Retinal pigment epithelial cell (primary cell): ENCODE measurements at regions not wholly inside any gene's neighbourhood (a gene's known extent, or its start where the extent isn't known, plus 50 kb on each side); places are given as distances from the start of the nearest gene placed in this dataset.

ENCODE experiments used
- DNase-seq: peaks from one replicate; pipeline ENCODE4 v3.0.0-alpha.2; 2010; ENCODE audit warnings: low read depth
- H3K4me3 ChIP-seq: 2 replicates; pipeline ENCODE4 v1.5.1; 2011; ENCODE audit warnings: mild to moderate bottlenecking, low read length, control low read depth, moderate library complexity
- TF ChIP-seq, protein P1 (sequence below): conservative IDR thresholded peaks from 2 replicates; pipeline ENCODE4 v1.5.1; 2011; ENCODE audit warnings: low read depth, low read length, control low read depth, inconsistent platforms

GRCh38 chr7:135843214-135843613 is 94.6 kb upstream of the FAM180A start:
- H3K4me3 ChIP-seq = no peak overlapping the region
- no peak for DNase-seq
- TF ChIP-seq, protein P1, sequence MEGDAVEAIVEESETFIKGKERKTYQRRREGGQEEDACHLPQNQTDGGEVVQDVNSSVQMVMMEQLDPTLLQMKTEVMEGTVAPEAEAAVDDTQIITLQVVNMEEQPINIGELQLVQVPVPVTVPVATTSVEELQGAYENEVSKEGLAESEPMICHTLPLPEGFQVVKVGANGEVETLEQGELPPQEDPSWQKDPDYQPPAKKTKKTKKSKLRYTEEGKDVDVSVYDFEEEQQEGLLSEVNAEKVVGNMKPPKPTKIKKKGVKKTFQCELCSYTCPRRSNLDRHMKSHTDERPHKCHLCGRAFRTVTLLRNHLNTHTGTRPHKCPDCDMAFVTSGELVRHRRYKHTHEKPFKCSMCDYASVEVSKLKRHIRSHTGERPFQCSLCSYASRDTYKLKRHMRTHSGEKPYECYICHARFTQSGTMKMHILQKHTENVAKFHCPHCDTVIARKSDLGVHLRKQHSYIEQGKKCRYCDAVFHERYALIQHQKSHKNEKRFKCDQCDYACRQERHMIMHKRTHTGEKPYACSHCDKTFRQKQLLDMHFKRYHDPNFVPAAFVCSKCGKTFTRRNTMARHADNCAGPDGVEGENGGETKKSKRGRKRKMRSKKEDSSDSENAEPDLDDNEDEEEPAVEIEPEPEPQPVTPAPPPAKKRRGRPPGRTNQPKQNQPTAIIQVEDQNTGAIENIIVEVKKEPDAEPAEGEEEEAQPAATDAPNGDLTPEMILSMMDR = no peak

DNA sequence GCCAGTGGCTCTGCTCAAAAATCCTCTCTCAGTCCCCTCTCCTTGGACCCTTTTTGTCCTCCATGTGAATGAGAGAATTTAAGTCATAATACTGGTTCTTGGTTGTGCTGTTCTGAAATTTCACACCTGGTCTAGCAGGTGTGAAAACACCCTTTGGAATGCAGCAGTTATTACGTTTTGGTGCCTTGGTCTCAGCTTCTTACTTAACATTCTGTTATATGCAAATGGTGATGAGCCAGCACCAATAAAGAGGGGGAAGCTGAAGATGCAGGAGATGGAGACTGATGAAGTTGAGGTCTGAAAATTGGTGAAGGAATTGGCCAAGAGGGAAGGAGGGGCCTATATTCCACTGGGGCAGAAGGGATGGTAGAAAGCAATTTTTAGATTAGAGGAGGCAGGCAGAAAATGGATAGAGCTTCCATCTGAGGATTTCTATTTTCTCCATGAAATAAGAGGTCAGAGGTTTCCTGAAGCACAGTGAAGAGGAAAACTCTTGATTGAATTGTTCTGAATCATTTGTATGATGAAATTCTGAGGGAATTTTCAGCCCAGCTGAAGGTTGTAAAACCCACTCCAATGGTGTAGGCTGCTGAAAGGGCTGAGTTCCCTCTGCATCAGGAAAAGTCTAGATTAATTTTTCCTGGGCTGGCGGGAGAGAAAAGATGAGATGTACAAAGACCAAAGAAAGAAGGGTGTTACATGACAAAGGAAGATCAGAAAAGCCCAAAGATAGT is 94.0 kb upstream of the FAM180A start:
- TF ChIP-seq, protein P1 = no peak
- no peak for DNase-seq
- H3K4me3 ChIP-seq = no peak overlapping the region

DNA sequence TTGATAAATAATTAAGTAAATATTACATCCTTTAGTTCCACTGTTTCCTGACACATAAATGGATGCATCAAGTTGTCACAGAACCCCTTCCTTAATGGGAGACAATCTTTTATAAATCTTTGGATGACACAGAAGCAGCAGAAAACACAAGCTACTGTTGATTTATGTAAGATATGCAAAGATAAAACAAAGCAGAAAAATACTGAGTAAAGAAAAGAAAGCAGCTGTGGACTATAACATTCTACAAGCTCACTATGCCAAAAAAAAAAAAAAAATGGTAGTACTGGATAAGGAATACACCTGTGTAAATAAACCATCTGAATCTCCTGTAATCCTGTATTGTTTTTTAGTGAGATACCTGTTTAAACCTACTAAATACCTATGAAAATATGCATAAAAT is 92.0 kb upstream of the FAM180A start:
- no peak for DNase-seq
- no peak overlapping the region for H3K4me3 ChIP-seq
- TF ChIP-seq, protein P1 = no peak

- no peak for DNase-seq
- TF ChIP-seq, protein P1 = no peak
- no peak overlapping the region for H3K4me3 ChIP-seq
Observed at GRCh38 chr7:135837675-135838074, 89.1 kb upstream of the FAM180A start.

- TF ChIP-seq, protein P1 = no peak
- DNase-seq = no peak
- H3K4me3 ChIP-seq = no peak overlapping the region
Observed at GRCh38 chr7:135834266-135834665, 85.7 kb upstream of the FAM180A start.

DNA sequence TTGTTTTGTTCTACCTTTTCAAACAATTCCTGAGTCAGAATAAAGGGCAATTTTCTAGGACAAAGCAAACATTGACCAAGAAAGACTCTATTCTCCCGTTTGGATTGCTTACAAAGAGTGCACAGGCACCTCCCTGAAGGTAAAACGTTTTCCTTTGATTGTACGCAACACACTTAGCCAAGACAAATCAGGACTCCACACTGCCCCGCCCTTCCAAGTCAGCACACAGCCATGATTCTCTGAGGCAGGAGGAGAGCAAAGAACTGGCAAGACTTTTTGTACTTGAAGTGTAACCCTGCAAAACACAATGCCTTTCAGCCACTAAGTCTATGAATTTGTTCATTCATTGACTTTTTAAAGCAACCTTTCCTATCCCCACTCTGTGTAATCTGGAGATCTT is 85.0 kb upstream of the FAM180A start:
- DNase-seq = no peak
- TF ChIP-seq, protein P1 = no peak
- no peak overlapping the region for H3K4me3 ChIP-seq

GRCh38 chr7:135831455-135832195 is 83.0 kb upstream of the FAM180A start:
- TF ChIP-seq, protein P1 = no peak
- no peak overlapping the region for H3K4me3 ChIP-seq
- no peak for DNase-seq
